ENCODE measurements at regions not wholly inside any gene's neighbourhood (a gene's known extent, or its start where the extent isn't known, plus 50 kb on each side); places are given as distances from the start of the nearest gene placed in this dataset.

DNA sequence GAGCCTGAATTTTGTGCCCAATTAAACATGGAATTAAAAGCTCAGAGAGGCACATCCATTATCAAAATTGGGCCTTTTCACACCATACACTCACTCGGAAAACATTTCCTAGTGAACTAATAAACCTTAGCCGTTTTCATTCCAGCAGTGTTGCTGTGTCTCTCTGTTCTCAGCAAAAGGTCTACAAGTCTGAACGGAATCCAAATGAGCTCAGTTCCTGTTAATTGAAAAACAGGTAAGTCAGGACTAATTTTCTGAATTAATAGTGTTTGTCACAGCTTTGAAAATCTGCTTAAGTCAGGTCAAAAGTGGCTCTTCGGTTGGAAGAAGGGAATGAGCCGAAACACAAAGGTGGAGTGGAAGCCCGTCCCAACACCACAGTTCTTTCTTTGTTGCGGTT, 163.3 kb upstream of the RALGAPA2 start:
- Histone ChIP-seq H2AFZ (ENCODE audit: low read depth, low read length) (no peak overlapping the region), H2BK5ac (ENCODE audit: low read depth, low read length, poor library complexity, severe bottlenecking) (no peak overlapping the region), H2BK15ac (ENCODE audit: low read depth, poor library complexity, severe bottlenecking) (no peak overlapping the region), H3K23ac (ENCODE audit: low read length in 2 of 2) (no peak overlapping the region), H3K9me3 (ENCODE audit: control insufficient read depth, low read length) (no peaks in the 10 kb centered on the region), H4K8ac (ENCODE audit: low read length) (no peak overlapping the region), H3K27ac (ENCODE audit: low read length, poor library complexity, severe bottlenecking) (no peak overlapping the region), H3K4me3 (ENCODE audit: insufficient read depth in 1 of 2, low read depth in 1 of 2, low read length in 2 of 2) (no peak overlapping the region), H3K79me1 (replicated peaks; ENCODE audit: low read length, poor library complexity, severe bottlenecking) (no peaks in the 10 kb centered on the region), H3K4me1 (ENCODE audit: control insufficient read depth, insufficient read depth, low read depth, low read length) (no peaks in the 10 kb centered on the region), H3K27me3 (ENCODE audit: control insufficient read depth in 1 of 2, insufficient read depth in 1 of 2, low read length in 2 of 2) (peaks cover 0 to 7% of the 10 kb centered on the region in 2 experiments), H2BK12ac (ENCODE audit: low read length in 2 of 2) (no peak overlapping the region), H3K18ac (ENCODE audit: low read depth in 1 of 2, low read length in 2 of 2) (no peak overlapping the region), H2AK5ac (ENCODE audit: low read length, severe bottlenecking) (no peak overlapping the region), H3K36me3 (ENCODE audit: control insufficient read depth in 1 of 2, insufficient read depth in 2 of 2, low read depth in 1 of 2, low read length in 2 of 2) (no peaks in the 10 kb centered on the region), H3K4ac (ENCODE audit: low read depth in 1 of 2, low read length in 2 of 2) (no peak overlapping the region), H3K14ac (ENCODE audit: low read length in 2 of 2) (no peak overlapping the region), H3K9ac (ENCODE audit: low read length) (no peak overlapping the region), H2BK120ac (ENCODE audit: low read depth, low read length) (no peak overlapping the region), H3K4me2 (ENCODE audit: low read length, poor library complexity, severe bottlenecking) (no peak overlapping the region), H4K91ac (ENCODE audit: low read length) (no peak overlapping the region)
- DNase-seq, result no peak
- 82% methylated on average over 5 of the region's 7 CpGs for WGBS

DNA sequence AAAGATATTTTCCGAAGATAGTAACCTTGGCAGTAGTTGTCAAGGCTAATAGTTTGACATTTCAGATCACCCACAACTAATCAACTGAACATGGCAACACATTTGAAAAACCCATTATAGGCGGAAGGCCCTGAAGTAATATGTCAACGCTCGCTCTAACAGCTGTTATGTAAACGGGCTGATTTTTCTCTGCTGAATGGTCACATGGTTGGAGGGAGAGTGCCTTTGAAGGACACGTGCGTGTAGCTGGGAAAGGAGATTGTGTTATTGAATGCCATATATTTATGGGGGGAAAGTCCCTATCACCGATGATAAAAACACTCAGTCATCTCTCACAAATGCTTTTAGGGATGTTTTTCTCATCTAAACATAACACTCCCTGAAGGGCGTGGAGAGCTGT, 160.0 kb upstream of the RALGAPA2 start:
- WGBS, result 82% methylated on average over 6 of the region's 9 CpGs
- H2AFZ ChIP-seq (ENCODE audit: low read depth, low read length), result no peak overlapping the region
- no peaks in the 10 kb centered on the region for H3K36me3 ChIP-seq (ENCODE audit: control insufficient read depth in 1 of 2, insufficient read depth in 2 of 2, low read depth in 1 of 2, low read length in 2 of 2)
- no peak overlapping the region for H4K91ac ChIP-seq (ENCODE audit: low read length)
- no peak overlapping the region for H3K23ac ChIP-seq (ENCODE audit: low read length in 2 of 2)
- H2BK15ac ChIP-seq (ENCODE audit: low read depth, poor library complexity, severe bottlenecking), result no peak overlapping the region
- H2AK5ac ChIP-seq (ENCODE audit: low read length, severe bottlenecking), result no peak overlapping the region
- no peak overlapping the region for H2BK5ac ChIP-seq (ENCODE audit: low read depth, low read length, poor library complexity, severe bottlenecking)
- peaks cover 0 to 7% of the 10 kb centered on the region in 2 experiments for H3K27me3 ChIP-seq (ENCODE audit: control insufficient read depth in 1 of 2, insufficient read depth in 1 of 2, low read length in 2 of 2)
- no peak overlapping the region for H3K18ac ChIP-seq (ENCODE audit: low read depth in 1 of 2, low read length in 2 of 2)
- no peak overlapping the region for H2BK12ac ChIP-seq (ENCODE audit: low read length in 2 of 2)
- H3K14ac ChIP-seq (ENCODE audit: low read length in 2 of 2), result no peak overlapping the region
- DNase-seq, result no peak
- no peaks in the 10 kb centered on the region for H3K4me1 ChIP-seq (ENCODE audit: control insufficient read depth, insufficient read depth, low read depth, low read length)
- no peak overlapping the region for H3K4ac ChIP-seq (ENCODE audit: low read depth in 1 of 2, low read length in 2 of 2)
- H4K8ac ChIP-seq (ENCODE audit: low read length), result no peak overlapping the region
- H3K9me3 ChIP-seq (ENCODE audit: control insufficient read depth, low read length), result no peaks in the 10 kb centered on the region
- no peak overlapping the region for H3K27ac ChIP-seq (ENCODE audit: low read length, poor library complexity, severe bottlenecking)
- H3K4me2 ChIP-seq (ENCODE audit: low read length, poor library complexity, severe bottlenecking), result no peak overlapping the region
- no peak overlapping the region for H2BK120ac ChIP-seq (ENCODE audit: low read depth, low read length)
- H3K79me1 ChIP-seq (replicated peaks; ENCODE audit: low read length, poor library complexity, severe bottlenecking), result no peaks in the 10 kb centered on the region
- H3K9ac ChIP-seq (ENCODE audit: low read length), result no peak overlapping the region
- H3K4me3 ChIP-seq (ENCODE audit: insufficient read depth in 1 of 2, low read depth in 1 of 2, low read length in 2 of 2), result no peak overlapping the region

DNA sequence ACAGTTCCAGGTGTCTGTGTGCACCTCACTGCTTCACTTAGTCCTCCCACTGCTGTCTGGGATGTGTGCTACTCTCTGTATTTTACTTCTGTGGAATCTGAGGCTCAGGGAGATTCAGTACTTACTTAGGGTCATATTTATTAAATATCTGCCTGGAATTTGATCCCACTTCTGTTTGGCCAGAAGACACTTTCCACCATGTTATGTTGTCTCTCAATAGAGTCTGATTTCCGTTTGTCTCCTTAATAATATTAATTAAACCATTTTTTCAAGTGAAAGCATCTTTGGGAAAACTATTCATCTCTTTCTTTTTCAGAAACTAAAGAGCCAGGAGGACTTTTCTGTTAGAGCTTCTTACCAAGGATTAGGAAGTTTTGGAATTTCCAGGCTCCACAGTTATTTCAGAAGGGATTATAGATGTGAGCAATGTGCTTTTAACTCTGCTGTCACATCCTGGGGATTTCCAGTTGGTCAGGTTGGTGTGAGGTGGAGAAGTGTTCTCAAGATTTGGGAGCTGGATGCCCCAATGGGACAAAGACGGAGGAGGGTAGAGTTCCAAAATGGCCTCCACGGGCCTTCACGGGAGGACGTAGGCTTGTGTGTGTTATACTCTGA, 156.8 kb upstream of the RALGAPA2 start:
- H3K23ac ChIP-seq (ENCODE audit: low read length in 2 of 2), result no peak overlapping the region
- H2BK5ac ChIP-seq (ENCODE audit: low read depth, low read length, poor library complexity, severe bottlenecking), result no peak overlapping the region
- DNase-seq, result no peak
- H3K4me3 ChIP-seq (ENCODE audit: insufficient read depth in 1 of 2, low read depth in 1 of 2, low read length in 2 of 2), result no peak overlapping the region
- no peak overlapping the region for H3K4ac ChIP-seq (ENCODE audit: low read depth in 1 of 2, low read length in 2 of 2)
- H2AFZ ChIP-seq (ENCODE audit: low read depth, low read length), result no peak overlapping the region
- no peak overlapping the region for H4K8ac ChIP-seq (ENCODE audit: low read length)
- H3K9me3 ChIP-seq (ENCODE audit: control insufficient read depth, low read length), result no peaks in the 10 kb centered on the region
- no peak overlapping the region for H3K9ac ChIP-seq (ENCODE audit: low read length)
- H3K14ac ChIP-seq (ENCODE audit: low read length in 2 of 2), result no peak overlapping the region
- no peak overlapping the region for H2BK12ac ChIP-seq (ENCODE audit: low read length in 2 of 2)
- H2BK15ac ChIP-seq (ENCODE audit: low read depth, poor library complexity, severe bottlenecking), result no peak overlapping the region
- H2AK5ac ChIP-seq (ENCODE audit: low read length, severe bottlenecking), result no peak overlapping the region
- peaks cover 0 to 7% of the 10 kb centered on the region in 2 experiments for H3K27me3 ChIP-seq (ENCODE audit: control insufficient read depth in 1 of 2, insufficient read depth in 1 of 2, low read length in 2 of 2)
- H3K18ac ChIP-seq (ENCODE audit: low read depth in 1 of 2, low read length in 2 of 2), result no peak overlapping the region
- no peak overlapping the region for H3K4me2 ChIP-seq (ENCODE audit: low read length, poor library complexity, severe bottlenecking)
- WGBS, result 96% methylated on average over 4 of the region's 5 CpGs
- H3K79me1 ChIP-seq (replicated peaks; ENCODE audit: low read length, poor library complexity, severe bottlenecking), result no peaks in the 10 kb centered on the region
- H3K36me3 ChIP-seq (ENCODE audit: control insufficient read depth in 1 of 2, insufficient read depth in 2 of 2, low read depth in 1 of 2, low read length in 2 of 2), result no peaks in the 10 kb centered on the region
- H3K4me1 ChIP-seq (ENCODE audit: control insufficient read depth, insufficient read depth, low read depth, low read length), result no peaks in the 10 kb centered on the region
- no peak overlapping the region for H3K27ac ChIP-seq (ENCODE audit: low read length, poor library complexity, severe bottlenecking)
- no peak overlapping the region for H2BK120ac ChIP-seq (ENCODE audit: low read depth, low read length)
- H4K91ac ChIP-seq (ENCODE audit: low read length), result no peak overlapping the region

DNA sequence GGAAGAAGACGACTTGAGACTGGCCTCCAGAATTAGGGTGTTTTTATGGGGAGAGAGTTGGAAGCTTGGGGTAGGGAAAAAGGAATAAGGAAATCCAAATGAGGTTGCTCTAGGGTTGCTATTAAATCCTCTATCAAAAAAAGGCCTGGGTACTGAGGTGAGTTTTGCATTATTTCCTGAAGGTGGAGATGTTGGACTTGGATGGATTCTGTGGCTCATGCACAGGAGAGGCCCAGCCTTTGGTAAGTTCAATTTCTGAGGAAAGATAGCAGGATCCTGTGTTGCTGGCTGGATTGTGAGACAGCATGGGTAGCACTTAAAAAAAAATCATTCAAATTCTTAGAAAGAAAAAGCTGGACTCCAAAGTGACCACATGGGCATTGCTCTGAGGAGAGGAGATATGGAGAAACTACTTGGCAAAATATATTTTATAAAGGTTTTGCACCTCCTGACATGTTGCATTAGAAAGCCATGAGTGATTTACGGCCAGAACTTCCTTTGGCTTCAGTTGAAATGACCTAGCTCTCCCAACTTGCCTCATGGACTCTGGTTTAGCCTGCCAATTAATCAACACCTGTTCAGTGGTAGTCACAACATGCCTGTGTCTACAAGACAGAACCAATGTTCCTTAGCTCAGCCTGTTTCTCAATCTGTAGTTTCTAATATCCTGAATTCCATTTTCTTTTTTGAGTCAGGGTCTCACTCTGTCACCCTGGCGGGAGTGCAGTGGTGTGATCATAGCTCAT, 152.1 kb upstream of the RALGAPA2 start:
- no peaks in the 10 kb centered on the region for H3K4me1 ChIP-seq (ENCODE audit: control insufficient read depth, insufficient read depth, low read depth, low read length)

More for the DNA sequence above, 152.1 kb upstream of the RALGAPA2 start:
- Histone ChIP-seq H3K4me2 (ENCODE audit: low read length, poor library complexity, severe bottlenecking) (no peak overlapping the region), H2AK5ac (ENCODE audit: low read length, severe bottlenecking) (no peak overlapping the region), H3K4ac (ENCODE audit: low read depth in 1 of 2, low read length in 2 of 2) (no peak overlapping the region), H3K23ac (ENCODE audit: low read length in 2 of 2) (no peak overlapping the region), H3K36me3 (ENCODE audit: control insufficient read depth in 1 of 2, insufficient read depth in 2 of 2, low read depth in 1 of 2, low read length in 2 of 2) (no peaks in the 10 kb centered on the region), H3K79me1 (replicated peaks; ENCODE audit: low read length, poor library complexity, severe bottlenecking) (no peaks in the 10 kb centered on the region), H3K9me3 (ENCODE audit: control insufficient read depth, low read length) (no peaks in the 10 kb centered on the region), H2BK5ac (ENCODE audit: low read depth, low read length, poor library complexity, severe bottlenecking) (no peak overlapping the region), H4K8ac (ENCODE audit: low read length) (no peak overlapping the region), H2BK15ac (ENCODE audit: low read depth, poor library complexity, severe bottlenecking) (no peak overlapping the region), H4K91ac (ENCODE audit: low read length) (no peak overlapping the region), H3K27me3 (ENCODE audit: control insufficient read depth in 1 of 2, insufficient read depth in 1 of 2, low read length in 2 of 2) (peaks cover 7 to 10% of the 10 kb centered on the region in 2 experiments), H2BK120ac (ENCODE audit: low read depth, low read length) (no peak overlapping the region), H2AFZ (ENCODE audit: low read depth, low read length) (no peak overlapping the region), H3K27ac (ENCODE audit: low read length, poor library complexity, severe bottlenecking) (no peak overlapping the region), H2BK12ac (ENCODE audit: low read length in 2 of 2) (no peak overlapping the region), H3K4me3 (ENCODE audit: insufficient read depth in 1 of 2, low read depth in 1 of 2, low read length in 2 of 2) (no peak overlapping the region), H3K9ac (ENCODE audit: low read length) (no peak overlapping the region), H3K18ac (ENCODE audit: low read depth in 1 of 2, low read length in 2 of 2) (no peak overlapping the region), H3K14ac (ENCODE audit: low read length in 2 of 2) (no peak overlapping the region)
- WGBS, result 50% methylated on average over 3 of the region's 3 CpGs
- no peak for DNase-seq

All from mesenchymal stem cell (in vitro differentiated cells and primary cell).